DOHH2 (cell line): ENCODE measurements at regions not wholly inside any gene's neighbourhood (a gene's known extent, or its start where the extent isn't known, plus 50 kb on each side); places are given as distances from the start of the nearest gene placed in this dataset.

ENCODE experiments used
- H3F3A ChIP-seq: fragments of 200-600 bp; sonication (generic), shearing (Covaris generic); 2 replicates; pipeline ENCODE4 v1.6.0; 2016; ENCODE audit warnings: antibody characterized with exemption, mild to moderate bottlenecking; ENCODE audit not compliant: control insufficient read depth, insufficient read depth
- H3K27ac ChIP-seq: fragments of 200-600 bp; sonication (generic); 2 replicates; pipeline ENCODE4 v1.5.1; 2014; ENCODE audit warnings: low read depth, mild to moderate bottlenecking, low read length, moderate library complexity
- H3K27me3 ChIP-seq: fragments of 200-600 bp; sonication (generic); 2 replicates; pipeline ENCODE4 v1.6.1; 2014; ENCODE audit warnings: mild to moderate bottlenecking, low read length, mixed read lengths; ENCODE audit not compliant: control insufficient read depth
- H3K36me3 ChIP-seq: fragments of 200-600 bp; sonication (generic); 2 replicates; pipeline ENCODE4 v1.6.1; 2014; ENCODE audit warnings: mild to moderate bottlenecking, low read length, moderate library complexity, mixed read lengths; ENCODE audit not compliant: control insufficient read depth
- H3K4me1 ChIP-seq: fragments of 200-600 bp; sonication (generic); 2 replicates; pipeline ENCODE4 v1.6.1; 2014; ENCODE audit warnings: mild to moderate bottlenecking, low read length, mixed read lengths; ENCODE audit not compliant: control insufficient read depth
- H3K4me2 ChIP-seq: fragments of 200-600 bp; sonication (generic); 2 replicates; pipeline ENCODE4 v1.6.0; 2014; ENCODE audit warnings: mild to moderate bottlenecking, low read length, moderate library complexity
- H3K4me3 ChIP-seq: fragments of 200-600 bp; sonication (generic); 2 replicates; pipeline ENCODE4 v1.5.1; 2014; ENCODE audit warnings: mild to moderate bottlenecking, low read length, mixed read lengths
- H3K79me2 ChIP-seq: fragments of 200-600 bp; sonication (generic); 2 replicates; pipeline ENCODE4 v1.6.1; 2014; ENCODE audit warnings: mild to moderate bottlenecking, low read length, mixed read lengths; ENCODE audit not compliant: control insufficient read depth
- H3K9me2 ChIP-seq: fragments of 200-600 bp; sonication (generic); replicated peaks from 2 replicates; pipeline ENCODE4 v1.6.1; 2014; ENCODE audit warnings: mild to moderate bottlenecking, low read length, mixed read lengths; ENCODE audit not compliant: control insufficient read depth
- H3K9me3 ChIP-seq: fragments of 200-600 bp; sonication (generic); 2 replicates; pipeline ENCODE4 v1.6.1; 2014; ENCODE audit warnings: antibody characterized with exemption, low read length, mixed read lengths; ENCODE audit not compliant: control insufficient read depth, insufficient read depth
- H4K20me1 ChIP-seq: fragments of 200-600 bp; sonication (generic); 2 replicates; pipeline ENCODE4 v1.6.0; 2014; ENCODE audit warnings: low read depth, mild to moderate bottlenecking, antibody characterized with exemption, low read length, moderate library complexity; ENCODE audit not compliant: control insufficient read depth, insufficient read depth
- CTCF ChIP-seq: fragments of 200-600 bp; sonication (generic); IDR thresholded peaks from one replicate; pipeline ENCODE4 v1.5.1; 2014; ENCODE audit warnings: antibody characterized with exemption, mild to moderate bottlenecking, low read depth, low read length; ENCODE audit not compliant: poor library complexity, severe bottlenecking
- EZH2phosphoT487 ChIP-seq: fragments of 200-600 bp; sonication (generic); IDR thresholded peaks from 2 replicates; pipeline ENCODE4 v1.6.1; 2017; ENCODE audit warnings: borderline replicate concordance, mild to moderate bottlenecking, antibody characterized with exemption, low read length, moderate library complexity, mixed read lengths

- Histone ChIP-seq H3F3A (no peaks in the 10 kb centered on the region), H3K4me1 (no peaks in the 10 kb centered on the region), H3K9me3 (no peaks in the 10 kb centered on the region)
These were observed 261.4 kb upstream of the SMIM30 start for GRCh38 chr7:113379746-113380145.

GRCh38 chr7:113374955-113375354, 256.6 kb upstream of the SMIM30 start:
- Histone ChIP-seq H3K9me3 (no peaks in the 10 kb centered on the region), H3K4me3 (no peak overlapping the region), H3K79me2 (no peaks in the 10 kb centered on the region), H3F3A (no peaks in the 10 kb centered on the region), H4K20me1 (no peaks in the 10 kb centered on the region), H3K27me3 (no peaks in the 10 kb centered on the region), H3K4me2 (no peak overlapping the region), H3K36me3 (no peaks in the 10 kb centered on the region), H3K4me1 (no peaks in the 10 kb centered on the region), H3K27ac (no peak overlapping the region), H3K9me2 (no peaks in the 10 kb centered on the region)
- TF ChIP-seq CTCF = no peak

More at GRCh38 chr7:113379746-113380145, 261.4 kb upstream of the SMIM30 start:
- no peak overlapping the region for H3K4me3 ChIP-seq
- no peaks in the 10 kb centered on the region for H3K27me3 ChIP-seq
- no peaks in the 10 kb centered on the region for H3K9me2 ChIP-seq
- no peaks in the 10 kb centered on the region for H3K79me2 ChIP-seq
- H3K4me2 ChIP-seq = no peak overlapping the region
- H3K27ac ChIP-seq = no peak overlapping the region
- no peaks in the 10 kb centered on the region for H3K36me3 ChIP-seq
- TF ChIP-seq CTCF = no peak
- no peak for TF ChIP-seq EZH2phosphoT487
- no peaks in the 10 kb centered on the region for H4K20me1 ChIP-seq

GRCh38 chr7:113373863-113374262, 255.5 kb upstream of the SMIM30 start:
- no peak overlapping the region for H3K4me3 ChIP-seq
- no peak for TF ChIP-seq CTCF
- no peak for TF ChIP-seq EZH2phosphoT487
- H3K27ac ChIP-seq = no peak overlapping the region
- H4K20me1 ChIP-seq = no peaks in the 10 kb centered on the region
- no peaks in the 10 kb centered on the region for H3F3A ChIP-seq
- no peak overlapping the region for H3K4me2 ChIP-seq
- no peaks in the 10 kb centered on the region for H3K79me2 ChIP-seq
- no peaks in the 10 kb centered on the region for H3K9me2 ChIP-seq
- no peaks in the 10 kb centered on the region for H3K9me3 ChIP-seq
- no peaks in the 10 kb centered on the region for H3K27me3 ChIP-seq
- H3K4me1 ChIP-seq = no peaks in the 10 kb centered on the region
- no peaks in the 10 kb centered on the region for H3K36me3 ChIP-seq

DNA sequence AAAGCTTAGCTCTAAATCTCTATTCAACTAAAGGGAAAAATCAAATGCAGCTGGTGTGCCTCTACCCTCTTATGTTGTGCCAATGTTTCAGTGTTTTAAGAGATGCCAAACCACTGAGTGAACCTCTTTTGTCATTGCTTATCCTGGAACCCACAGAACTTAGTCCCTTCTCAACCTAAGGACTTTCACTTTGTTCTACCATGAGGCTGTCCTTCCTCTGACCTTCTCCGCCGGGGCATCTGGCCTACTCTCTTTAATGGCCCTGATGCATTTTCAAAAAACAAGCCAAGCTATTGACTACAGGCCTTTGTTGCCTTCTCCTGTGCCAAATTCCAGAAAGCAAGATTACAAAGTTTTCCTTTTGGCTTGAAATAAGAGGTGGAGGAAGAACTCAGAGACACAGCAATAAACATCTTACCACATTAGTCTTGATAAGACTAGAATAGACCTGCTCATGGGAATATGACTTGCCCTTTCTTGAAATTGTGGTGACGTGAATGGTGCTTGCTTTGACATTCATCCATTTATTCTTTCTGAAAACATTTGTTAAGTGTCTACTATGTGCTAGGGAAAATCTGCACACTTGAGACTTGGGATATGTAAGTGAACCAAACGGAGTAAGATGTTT, 253.2 kb upstream of the SMIM30 start:
- no peaks in the 10 kb centered on the region for H3K4me1 ChIP-seq
- no peak for TF ChIP-seq CTCF
- no peak for TF ChIP-seq EZH2phosphoT487
- H3K4me3 ChIP-seq = no peak overlapping the region
- no peaks in the 10 kb centered on the region for H3F3A ChIP-seq
- no peaks in the 10 kb centered on the region for H3K27me3 ChIP-seq
- no peaks in the 10 kb centered on the region for H3K79me2 ChIP-seq
- H3K9me2 ChIP-seq = no peaks in the 10 kb centered on the region
- H3K36me3 ChIP-seq = no peaks in the 10 kb centered on the region
- no peak overlapping the region for H3K27ac ChIP-seq
- H4K20me1 ChIP-seq = no peaks in the 10 kb centered on the region
- H3K9me3 ChIP-seq = no peaks in the 10 kb centered on the region
- no peak overlapping the region for H3K4me2 ChIP-seq
